GM12891 (cell line): ENCODE measurements at regions not wholly inside any gene's neighbourhood (a gene's known extent, or its start where the extent isn't known, plus 50 kb on each side); places are given as distances from the start of the nearest gene placed in this dataset.

Experiments used
- POLR2A ChIP-seq: IDR thresholded peaks from 2 replicates; pipeline ENCODE4 v1.6.1; 2011; ENCODE audit warnings: low read depth, low read length, control low read depth
- POLR2AphosphoS5 ChIP-seq: IDR thresholded peaks from 2 replicates; pipeline ENCODE4 v1.6.1; 2011; ENCODE audit warnings: low read depth, low read length, control low read depth
- POU2F2 ChIP-seq: IDR thresholded peaks from 2 replicates; pipeline ENCODE4 v1.6.1; 2011; ENCODE audit warnings: low read depth, mild to moderate bottlenecking, control low read depth, low read length, moderate library complexity
- TAF1 ChIP-seq: IDR thresholded peaks from 2 replicates; pipeline ENCODE4 v1.6.1; 2011; ENCODE audit warnings: low read depth, low read length, control low read depth

- TF ChIP-seq POLR2A (no peak), TAF1 (no peak), POLR2AphosphoS5 (no peak), POU2F2 (no peak)
Observed at GRCh38 chr4:178258603-178259002, 816.4 kb upstream of the AGA start.
